ENCODE measurements at regions not wholly inside any gene's neighbourhood (a gene's known extent, or its start where the extent isn't known, plus 50 kb on each side); places are given as distances from the start of the nearest gene placed in this dataset.
"Not testable (repeated sequence)": the region's sequence is repeated elsewhere in the genome, so short reads cannot be mapped to it uniquely, and the experiment has no call there.

DNA sequence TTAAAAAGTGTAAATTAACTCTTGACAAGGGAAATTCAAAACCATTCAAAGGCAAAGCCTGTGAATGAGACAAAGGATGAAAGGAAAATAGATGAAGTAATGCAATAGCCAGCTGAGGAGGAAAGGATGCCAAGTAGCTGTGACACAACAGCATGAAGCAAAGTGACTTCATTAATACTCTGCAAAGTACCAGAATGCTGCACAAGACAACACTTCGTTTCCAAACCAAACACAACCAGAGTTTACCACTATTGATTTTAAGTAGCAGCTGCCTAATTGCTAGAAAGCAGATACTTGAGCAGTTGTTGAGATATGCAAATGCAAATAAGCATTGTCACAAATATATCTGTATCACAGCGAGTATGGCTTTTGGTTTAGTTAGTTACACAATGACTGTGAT lies 54.7 kb upstream of the POMZP3 start:
- CTCF ChIA-PET; DNase-seq (ENCODE audit: extremely low spot score): not testable (repeated sequence)

DNA sequence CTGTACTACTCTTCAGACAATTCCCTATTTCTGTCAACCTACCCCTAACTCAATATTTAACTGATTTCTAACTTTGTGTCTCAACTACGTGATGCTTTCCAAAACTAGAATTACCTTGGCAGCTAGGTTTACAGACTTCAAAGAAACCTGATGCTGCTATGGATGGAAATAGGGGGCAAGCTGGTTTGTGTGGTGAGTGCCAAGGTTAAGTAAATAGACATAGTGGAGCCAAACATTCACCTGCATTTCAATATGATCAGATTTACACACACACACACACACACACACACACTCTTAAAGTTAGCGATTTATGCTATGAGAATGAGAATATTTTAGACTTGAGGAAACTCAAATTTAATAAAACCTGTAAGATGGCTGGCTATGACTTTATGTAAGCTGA lies 52.1 kb upstream of the POMZP3 start:
- DNase-seq (ENCODE audit: extremely low spot score); CTCF ChIA-PET; POLR2A ChIA-PET: not testable (repeated sequence)

More for the DNA sequence above, 54.7 kb upstream of the POMZP3 start:
- POLR2A ChIA-PET: not testable (repeated sequence)

DNA sequence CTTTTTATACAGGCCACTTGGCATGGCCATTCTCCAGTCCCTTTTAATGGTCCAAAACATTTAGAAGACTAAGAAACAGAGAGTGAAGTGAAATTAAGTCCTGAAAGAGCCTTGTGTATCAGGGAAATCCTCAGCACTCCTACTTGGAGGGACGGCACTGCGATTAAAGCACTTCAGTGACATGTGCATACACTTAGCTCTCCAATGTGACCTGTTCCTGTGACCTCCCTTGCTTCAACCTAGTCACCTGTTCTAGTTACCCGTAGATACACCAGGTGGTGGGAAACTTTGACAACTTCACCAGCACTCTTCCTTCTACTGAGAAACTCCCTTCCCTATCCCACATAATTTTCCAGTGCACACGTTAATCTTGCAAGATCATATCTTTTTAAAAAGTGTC lies 51.4 kb upstream of the POMZP3 start:
- CTCF ChIA-PET; DNase-seq (ENCODE audit: extremely low spot score); POLR2A ChIA-PET: not testable (repeated sequence)

DNA sequence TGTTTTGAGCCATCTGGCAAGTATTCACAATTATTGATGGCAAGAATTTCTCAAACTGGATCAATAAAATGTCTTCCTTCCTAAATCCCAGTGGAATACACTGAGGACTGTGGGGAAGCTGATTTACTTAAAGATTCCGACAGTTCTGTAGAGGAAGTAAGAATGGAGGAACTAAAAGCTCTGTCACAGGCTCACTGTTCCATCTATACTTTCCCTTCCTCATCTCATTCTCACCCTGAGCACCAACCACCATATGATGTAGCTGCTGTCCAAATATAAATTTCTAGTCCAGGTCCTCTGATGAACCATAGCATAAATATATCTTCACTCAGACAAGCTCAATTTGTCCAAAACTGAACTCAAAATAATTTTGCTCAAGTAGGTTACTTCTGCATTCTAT lies 49.8 kb upstream of the POMZP3 start:
- POLR2A ChIA-PET; CTCF ChIA-PET; DNase-seq (ENCODE audit: extremely low spot score): not testable (repeated sequence)
